Testis (tissue), 2 donors: ENCODE measurements at regions not wholly inside any gene's neighbourhood (a gene's known extent, or its start where the extent isn't known, plus 50 kb on each side); places are given as distances from the start of the nearest gene placed in this dataset.

Source experiments
- DNase-seq: peaks from one replicate; pipeline ENCODE4 v3.0.0-alpha.2; 2019
- H3K27ac ChIP-seq, 2 donors: fragments of 200-600 bp; sonication (generic); one replicate each; pipeline ENCODE4 v1.5.1; 2019
- H3K27me3 ChIP-seq: fragments of 200-600 bp; sonication (generic); one replicate; pipeline ENCODE4 v1.5.1; 2019
- H3K36me3 ChIP-seq: fragments of 200-600 bp; sonication (generic); one replicate; pipeline ENCODE4 v1.5.1; 2017; ENCODE audit warnings: low read depth; ENCODE audit errors: missing control alignments
- H3K4me1 ChIP-seq: fragments of 200-600 bp; sonication (generic); one replicate; pipeline ENCODE4 v1.5.1; 2019
- H3K4me3 ChIP-seq, 2 donors: fragments of 200-600 bp; sonication (generic); one replicate each; pipeline ENCODE4 v1.5.1; 2017 to 2019
- H3K9me3 ChIP-seq: fragments of 200-600 bp; sonication (generic); one replicate; pipeline ENCODE4 v1.5.1; 2017
- CTCF ChIP-seq, 3 experiments: fragments of 450-650 bp in 2 of 3; fragments of 200-600 bp in 1 of 3; sonication (generic) in 1 of 3; IDR thresholded peaks; one replicate each; pipeline ENCODE4 v1.5.1; 2016 to 2019; ENCODE audit warnings: antibody characterized with exemption in 3 of 3, mild to moderate bottlenecking in 2 of 3, moderate library complexity in 1 of 3
- POLR2A ChIP-seq: fragments of 450-650 bp; IDR thresholded peaks from one replicate; pipeline ENCODE4 v1.6.1; 2017; ENCODE audit warnings: antibody characterized with exemption, mild to moderate bottlenecking, moderate library complexity
- WGBS, 2 donors: methylation state at CpG; one replicate each; pipeline ENCODE4 v1.1.5; 2018; 5-methylcytosine and 5-hydroxymethylcytosine counted together
- intact Hi-C: fragments of 100-400 bp; cut with DNase I; formaldehyde crosslinking; loops from one replicate; pipeline ENCODE4 v1.15.1; 2023; ENCODE audit warnings: low total_unique reads

DNA sequence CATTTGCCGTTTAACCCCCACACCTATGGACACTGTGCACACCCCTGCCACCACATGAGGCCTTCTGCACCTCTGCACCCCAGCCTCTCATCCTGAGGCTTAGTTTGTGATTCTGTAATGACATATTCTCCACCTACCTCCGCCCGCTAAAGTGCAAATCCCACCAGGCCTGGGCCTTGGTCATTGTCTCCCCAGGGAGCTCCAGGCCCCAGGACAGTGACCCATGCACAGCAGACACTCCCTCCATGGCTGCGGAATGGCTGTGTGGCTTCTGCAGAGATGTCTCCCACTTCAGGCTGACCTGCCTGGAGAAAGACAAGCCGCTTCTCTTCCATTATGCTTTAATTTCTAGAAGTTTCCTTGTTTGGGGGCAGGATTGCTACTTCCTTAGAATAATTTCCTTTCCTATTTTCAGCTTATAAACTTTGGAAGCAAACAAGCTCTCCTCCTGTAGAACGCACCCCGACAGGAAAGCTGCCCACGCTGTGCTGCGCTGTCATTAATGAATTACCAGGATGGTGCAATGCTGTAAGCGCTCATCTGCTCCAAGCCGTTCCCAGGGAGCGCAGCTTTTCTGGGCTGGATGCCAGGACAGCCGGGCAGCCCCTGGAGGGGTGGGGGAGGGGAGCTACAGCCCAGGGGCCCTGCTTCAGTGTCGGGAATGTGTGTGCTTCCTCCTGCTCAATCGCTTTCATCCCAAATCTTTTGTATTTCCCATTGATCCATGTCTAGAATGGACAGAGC lies 618.0 kb downstream of the BRD1 start:
- no peak for DNase-seq

GRCh38 chr22:49208768-49209252 lies 618.9 kb downstream of the BRD1 start:
- WGBS, 2 donors, result 50 to 62% methylated on average over 15 of the region's 15 CpGs
- Histone ChIP-seq H3K27me3 (no peaks in the 10 kb centered on the region), H3K4me1 (no peaks in the 10 kb centered on the region), H3K36me3 (no peaks in the 10 kb centered on the region), H3K9me3 (no peaks in the 10 kb centered on the region), H3K4me3 (no peak overlapping the region), H3K27ac (no peak overlapping the region)
- DNase-seq, result no peak
- no peak for TF ChIP-seq POLR2A
- TF ChIP-seq CTCF (IDR thresholded peaks at IDR 0.05), result no peak
- intact Hi-C loops, result no loop called here

More for the DNA sequence above, 618.0 kb downstream of the BRD1 start:
- H3K27me3 ChIP-seq, result no peaks in the 10 kb centered on the region
- no peaks in the 10 kb centered on the region for H3K4me1 ChIP-seq
- no peaks in the 10 kb centered on the region for H3K36me3 ChIP-seq
- H3K9me3 ChIP-seq, result no peaks in the 10 kb centered on the region
- intact Hi-C loops, result no loop called here
- H3K27ac ChIP-seq, result no peak overlapping the region
- TF ChIP-seq CTCF (IDR thresholded peaks at IDR 0.05) (no peak), POLR2A (no peak)
- WGBS, 2 donors, result 46 to 64% methylated on average over 15 of the region's 15 CpGs
- no peak overlapping the region for H3K4me3 ChIP-seq

DNA sequence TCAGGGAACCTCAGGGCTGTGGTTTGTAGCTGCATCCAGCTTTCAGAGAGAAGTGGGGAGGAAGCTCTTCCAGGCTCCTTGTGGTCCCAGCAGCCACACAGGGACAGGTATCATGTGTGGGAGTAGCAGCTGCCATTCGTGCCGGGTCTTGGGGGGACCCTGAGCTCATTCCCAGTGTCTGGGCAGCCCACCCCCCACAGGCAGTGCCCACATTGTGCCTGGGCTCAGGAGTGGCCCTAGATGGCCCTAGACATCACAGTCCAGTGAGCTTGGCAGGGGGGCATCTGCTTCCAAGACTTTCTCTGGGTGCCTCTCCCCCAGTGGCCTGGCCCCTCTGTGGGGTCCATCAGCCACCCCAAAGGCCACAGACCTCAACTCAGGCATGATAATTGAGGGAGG lies 619.7 kb downstream of the BRD1 start:
- no peaks in the 10 kb centered on the region for H3K27me3 ChIP-seq
- H3K9me3 ChIP-seq, result no peaks in the 10 kb centered on the region
- no peak for DNase-seq
- no peak overlapping the region for H3K27ac ChIP-seq
- no peak overlapping the region for H3K4me3 ChIP-seq
- WGBS, 2 donors, result 70 to 90% methylated on average over 2 of the region's 2 CpGs
- no peak for TF ChIP-seq POLR2A
- TF ChIP-seq CTCF (IDR thresholded peaks at IDR 0.05), result no peak
- H3K36me3 ChIP-seq, result no peaks in the 10 kb centered on the region
- no peaks in the 10 kb centered on the region for H3K4me1 ChIP-seq
- intact Hi-C loops, result no loop called here

GRCh38 chr22:49207008-49208003 lies 620.4 kb downstream of the BRD1 start:
- no peak for TF ChIP-seq POLR2A
- H3K4me1 ChIP-seq, result no peaks in the 10 kb centered on the region
- DNase-seq, result no peak
- intact Hi-C loops, result no loop called here
- H3K27ac ChIP-seq, result no peak overlapping the region
- H3K36me3 ChIP-seq, result no peaks in the 10 kb centered on the region
- no peak overlapping the region for H3K4me3 ChIP-seq
- 74 to 79% methylated on average over 10 to 16 of the region's 16 CpGs for WGBS, 2 donors
- H3K27me3 ChIP-seq, result no peaks in the 10 kb centered on the region
- no peaks in the 10 kb centered on the region for H3K9me3 ChIP-seq

DNA sequence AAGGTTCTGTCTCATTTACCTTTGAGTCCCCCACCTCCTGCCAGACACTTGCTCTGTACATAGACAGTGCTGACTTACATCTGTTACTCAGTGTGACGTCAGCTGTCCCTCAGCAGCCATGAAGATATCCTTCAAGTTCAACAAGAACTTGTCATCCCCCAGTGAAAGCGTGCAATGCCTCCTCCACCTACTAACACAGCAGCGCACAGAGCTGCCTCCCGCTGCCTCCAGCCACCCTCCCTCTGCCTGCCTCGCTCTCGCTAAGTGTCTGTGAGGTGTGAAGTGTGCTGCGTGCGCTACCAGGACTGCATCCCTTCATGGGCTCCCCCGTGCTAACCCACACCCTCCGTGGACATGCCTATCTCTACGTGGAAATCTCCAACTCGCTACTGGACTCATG lies 621.4 kb downstream of the BRD1 start:
- H3K4me1 ChIP-seq, result no peaks in the 10 kb centered on the region
- TF ChIP-seq CTCF (IDR thresholded peaks at IDR 0.05) (no peak), POLR2A (no peak)
- no peak overlapping the region for H3K27ac ChIP-seq
- intact Hi-C loops, result no loop called here
- 78 to 87% methylated on average over 12 of the region's 12 CpGs for WGBS, 2 donors
- no peak overlapping the region for H3K4me3 ChIP-seq
- no peaks in the 10 kb centered on the region for H3K9me3 ChIP-seq
- no peak for DNase-seq
- H3K36me3 ChIP-seq, result no peaks in the 10 kb centered on the region
- H3K27me3 ChIP-seq, result no peaks in the 10 kb centered on the region
